Right lobe of liver (tissue), 4 donors: ENCODE measurements at regions not wholly inside any gene's neighbourhood (a gene's known extent, or its start where the extent isn't known, plus 50 kb on each side); places are given as distances from the start of the nearest gene placed in this dataset.

ENCODE experiments used
- POLR2A ChIP-seq: fragments of 450-650 bp; IDR thresholded peaks from one replicate; pipeline ENCODE4 v1.6.1; 2017; ENCODE audit warnings: antibody characterized with exemption, mild to moderate bottlenecking
- TF ChIP-seq, protein P1 (sequence below), 4 donors: fragments of 200-600 bp in 3 of 4; fragments of 450-650 bp in 1 of 4; IDR thresholded peaks; one replicate each; pipeline versions ENCODE4 v1.5.1 to v1.8.0; 2016 to 2022; ENCODE audit warnings: antibody characterized with exemption in 4 of 4, mild to moderate bottlenecking in 2 of 4
- donor health status: DM: no; HTN: no; CAD: no.
- donor health status: DM: no; HTN: no; CAD: no.
- donor health status: DM: no; HTN: yes; CAD: no.

DNA sequence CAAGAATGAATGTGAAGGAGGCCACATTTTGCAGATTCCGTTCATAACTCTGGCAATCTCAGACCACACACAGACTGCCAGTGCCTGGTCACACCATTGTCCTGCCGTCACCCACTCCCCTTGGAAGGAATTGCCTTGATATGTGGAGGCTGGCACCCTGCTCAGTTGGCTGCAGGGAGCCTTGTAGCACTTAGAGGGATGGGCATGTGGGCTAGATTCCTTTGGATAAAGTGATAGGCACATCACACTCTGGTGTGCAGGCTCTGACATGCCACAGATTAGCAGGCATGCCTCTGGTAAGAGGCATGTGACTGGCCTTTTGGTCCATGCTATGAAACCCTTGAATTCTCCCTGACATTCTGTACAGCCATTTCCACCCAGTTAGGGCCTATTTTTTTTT is 254.6 kb upstream of the PIK3R1 start:
- TF ChIP-seq, protein P1, sequence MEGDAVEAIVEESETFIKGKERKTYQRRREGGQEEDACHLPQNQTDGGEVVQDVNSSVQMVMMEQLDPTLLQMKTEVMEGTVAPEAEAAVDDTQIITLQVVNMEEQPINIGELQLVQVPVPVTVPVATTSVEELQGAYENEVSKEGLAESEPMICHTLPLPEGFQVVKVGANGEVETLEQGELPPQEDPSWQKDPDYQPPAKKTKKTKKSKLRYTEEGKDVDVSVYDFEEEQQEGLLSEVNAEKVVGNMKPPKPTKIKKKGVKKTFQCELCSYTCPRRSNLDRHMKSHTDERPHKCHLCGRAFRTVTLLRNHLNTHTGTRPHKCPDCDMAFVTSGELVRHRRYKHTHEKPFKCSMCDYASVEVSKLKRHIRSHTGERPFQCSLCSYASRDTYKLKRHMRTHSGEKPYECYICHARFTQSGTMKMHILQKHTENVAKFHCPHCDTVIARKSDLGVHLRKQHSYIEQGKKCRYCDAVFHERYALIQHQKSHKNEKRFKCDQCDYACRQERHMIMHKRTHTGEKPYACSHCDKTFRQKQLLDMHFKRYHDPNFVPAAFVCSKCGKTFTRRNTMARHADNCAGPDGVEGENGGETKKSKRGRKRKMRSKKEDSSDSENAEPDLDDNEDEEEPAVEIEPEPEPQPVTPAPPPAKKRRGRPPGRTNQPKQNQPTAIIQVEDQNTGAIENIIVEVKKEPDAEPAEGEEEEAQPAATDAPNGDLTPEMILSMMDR (IDR thresholded peaks at IDR 0.05) = no peak
- no peak for TF ChIP-seq POLR2A
